H9 (cell line): ENCODE measurements at regions not wholly inside any gene's neighbourhood (a gene's known extent, or its start where the extent isn't known, plus 50 kb on each side); places are given as distances from the start of the nearest gene placed in this dataset.

Experiments used
- DNase-seq: peaks from one replicate; pipeline ENCODE4 v3.0.0-alpha.2; 2017
- H2AFZ ChIP-seq: one replicate; pipeline ENCODE4 v1.6.1; 2013; ENCODE audit warnings: mild to moderate bottlenecking, low read length, control low read depth, moderate library complexity
- H2AK5ac ChIP-seq: 2 replicates; pipeline ENCODE4 v1.6.1; 2013; ENCODE audit warnings: low read length, control low read depth, mixed read lengths; ENCODE audit not compliant: insufficient read length
- H2BK120ac ChIP-seq: one replicate; pipeline ENCODE4 v1.6.1; 2013; ENCODE audit warnings: low read depth, mild to moderate bottlenecking, low read length, control low read depth, inconsistent platforms; ENCODE audit not compliant: poor library complexity, severe bottlenecking
- H2BK12ac ChIP-seq: 2 replicates; pipeline ENCODE4 v1.6.1; 2013; ENCODE audit warnings: low read length, control low read depth, mixed read lengths, low read depth; ENCODE audit not compliant: insufficient read length
- H2BK15ac ChIP-seq: 2 replicates; pipeline ENCODE4 v1.6.1; 2013; ENCODE audit warnings: low read depth, low read length, control low read depth
- H2BK20ac ChIP-seq: one replicate; pipeline ENCODE4 v1.6.1; 2013; ENCODE audit warnings: low read depth, mild to moderate bottlenecking, low read length, control low read depth, inconsistent platforms; ENCODE audit not compliant: poor library complexity, severe bottlenecking
- H2BK5ac ChIP-seq: 2 replicates; pipeline ENCODE4 v1.6.1; 2013; ENCODE audit warnings: low read length, control low read depth, mixed read lengths; ENCODE audit not compliant: insufficient read length
- H3K14ac ChIP-seq: 2 replicates; pipeline ENCODE4 v1.6.1; 2013; ENCODE audit warnings: low read length, control low read depth; ENCODE audit not compliant: insufficient read depth
- H3K18ac ChIP-seq: 2 replicates; pipeline ENCODE4 v1.6.1; 2013; ENCODE audit warnings: low read depth, mild to moderate bottlenecking, mixed read lengths, low read length, control low read depth; ENCODE audit not compliant: insufficient read length
- H3K23ac ChIP-seq: 2 replicates; pipeline ENCODE4 v1.6.1; 2013; ENCODE audit warnings: low read length, control low read depth, mixed read lengths, low read depth; ENCODE audit not compliant: insufficient read length
- H3K23me2 ChIP-seq: 2 replicates; pipeline ENCODE4 v1.6.1; 2013; ENCODE audit warnings: low read depth, mild to moderate bottlenecking, mixed read lengths, low read length, control low read depth; ENCODE audit not compliant: insufficient read length, poor library complexity, severe bottlenecking
- H3K27ac ChIP-seq: 2 replicates; pipeline ENCODE4 v1.5.1; 2013; ENCODE audit warnings: low read length, control low read depth, mixed read lengths, low read depth; ENCODE audit not compliant: insufficient read length
- H3K27me3 ChIP-seq: 2 replicates; pipeline ENCODE4 v1.6.1; 2013; ENCODE audit warnings: low read length, control low read depth, inconsistent platforms; ENCODE audit not compliant: insufficient read depth
- H3K4ac ChIP-seq: 2 replicates; pipeline ENCODE4 v1.6.1; 2013; ENCODE audit warnings: low read depth, mild to moderate bottlenecking, control low read depth, inconsistent platforms, low read length, moderate library complexity
- H3K4me1 ChIP-seq: 2 replicates; pipeline ENCODE4 v1.6.1; 2013; ENCODE audit warnings: low read length, control low read depth, inconsistent platforms; ENCODE audit not compliant: insufficient read depth
- H3K4me2 ChIP-seq: 2 replicates; pipeline ENCODE4 v1.6.1; 2013; ENCODE audit warnings: low read length, control low read depth, mixed read lengths; ENCODE audit not compliant: insufficient read length, insufficient read depth
- H3K56ac ChIP-seq: 2 replicates; pipeline ENCODE4 v1.6.1; 2013; ENCODE audit warnings: low read depth, mild to moderate bottlenecking, mixed read lengths, low read length, control low read depth; ENCODE audit not compliant: insufficient read length
- H3K79me1 ChIP-seq: 2 replicates; pipeline ENCODE4 v1.6.1; 2013; ENCODE audit warnings: low read depth, mild to moderate bottlenecking, moderate library complexity, low read length, control low read depth, inconsistent platforms; ENCODE audit not compliant: insufficient read depth, poor library complexity, severe bottlenecking
- H3K79me2 ChIP-seq: 2 replicates; pipeline ENCODE4 v1.6.1; 2013; ENCODE audit warnings: low read length, control low read depth, inconsistent platforms; ENCODE audit not compliant: insufficient read depth
- H3K9ac ChIP-seq: 2 replicates; pipeline ENCODE4 v1.6.1; 2013; ENCODE audit warnings: low read length, control low read depth, mixed read lengths; ENCODE audit not compliant: insufficient read length; ENCODE audit errors: extremely low read depth
- H3K9me3 ChIP-seq: one replicate; pipeline ENCODE4 v1.6.1; 2013; ENCODE audit warnings: low read depth, low read length, inconsistent platforms; ENCODE audit not compliant: control insufficient read depth
- H3T11ph ChIP-seq: one replicate; pipeline ENCODE4 v1.6.1; 2013; ENCODE audit warnings: mild to moderate bottlenecking, low read length, control low read depth, inconsistent platforms
- H4K20me1 ChIP-seq: one replicate; pipeline ENCODE4 v1.6.1; 2013; ENCODE audit not compliant: control insufficient read depth, insufficient read length, insufficient read depth
- H4K5ac ChIP-seq: 2 replicates; pipeline ENCODE4 v1.6.1; 2013; ENCODE audit warnings: low read depth, mild to moderate bottlenecking, mixed read lengths, low read length, control low read depth; ENCODE audit not compliant: insufficient read length
- H4K8ac ChIP-seq: replicated peaks from 2 replicates; pipeline ENCODE4 v1.6.1; 2013; ENCODE audit warnings: low read length, control low read depth, mixed read lengths, low read depth; ENCODE audit not compliant: insufficient read length
- H4K91ac ChIP-seq: 2 replicates; pipeline ENCODE4 v1.6.1; 2013; ENCODE audit warnings: low read depth, mild to moderate bottlenecking, moderate library complexity, mixed read lengths, low read length, control low read depth; ENCODE audit not compliant: insufficient read length
- H3K27ac Mint-ChIP-seq, 3 experiments: 2 replicates in 2 of 3; 3 replicates in 1 of 3; pipeline ENCODE4 v1.8.0; 2020 to 2021; ENCODE audit warnings: mixed read lengths in 3 of 3, mild to moderate bottlenecking in 1 of 3, moderate library complexity in 1 of 3
- H3K27me3 Mint-ChIP-seq: 2 replicates; pipeline ENCODE4 v1.8.0; 2021; ENCODE audit warnings: low read depth, mild to moderate bottlenecking, moderate library complexity, mixed read lengths
- H3K36me3 Mint-ChIP-seq, 3 experiments: 2 replicates in 2 of 3; 3 replicates in 1 of 3; pipeline ENCODE4 v1.8.0; 2020 to 2021; ENCODE audit warnings: low read depth in 3 of 3, mixed read lengths in 3 of 3; ENCODE audit not compliant: insufficient read depth in 1 of 3
- H3K4me1 Mint-ChIP-seq, 2 experiments: 2 replicates each; pipeline ENCODE4 v1.8.0; 2020; ENCODE audit warnings: mixed read lengths in 2 of 2
- H3K4me3 Mint-ChIP-seq, 2 experiments: 2 replicates in 1 of 2; 3 replicates in 1 of 2; pipeline ENCODE4 v1.8.0; 2020 to 2021; ENCODE audit warnings: mild to moderate bottlenecking in 2 of 2, mixed read lengths in 2 of 2, moderate library complexity in 1 of 2
- H3K9me3 Mint-ChIP-seq, 2 experiments: 2 replicates in 1 of 2; 3 replicates in 1 of 2; pipeline ENCODE4 v1.8.0; 2020; ENCODE audit warnings: mild to moderate bottlenecking in 2 of 2, mixed read lengths in 2 of 2, moderate library complexity in 1 of 2
- CTCF ChIP-seq: fragments of 200-600 bp; sonication (generic); conservative IDR thresholded peaks from 3 replicates; pipeline ENCODE4 v1.8.0; 2021; ENCODE audit warnings: antibody characterized with exemption, mild to moderate bottlenecking
- WGBS: extraction: QIAGEN DNeasy Blood & Tissue Kit; methylation state at CpG from one replicate; pipeline ENCODE4 v1.1.7; 2013; ENCODE audit warnings: missing lambda C conversion rate, low lambda C conversion rate, mixed read lengths; ENCODE audit not compliant: insufficient read length; ENCODE audit errors: extremely low coverage; 5-methylcytosine and 5-hydroxymethylcytosine counted together

- no peaks in the 10 kb centered on the region for H3K27me3 ChIP-seq
- H3K9ac ChIP-seq: no peak overlapping the region
- H3K14ac ChIP-seq: no peak overlapping the region
- H3K79me1 ChIP-seq: no peaks in the 10 kb centered on the region
- H3K79me2 ChIP-seq: no peaks in the 10 kb centered on the region
- Mint-ChIP-seq H3K36me3 (no peaks in the 10 kb centered on the region), H3K9me3 (no peaks in the 10 kb centered on the region; a peak in 1 of 5 replicates), H3K4me1 (peaks cover 4 to 10% of the 10 kb centered on the region in 2 experiments; a peak in 3 of 4 replicates), H3K27ac (no peak overlapping the region), H3K4me3 (no peak overlapping the region), H3K27me3 (no peaks in the 10 kb centered on the region; the same call in 1 of the 2 replicates)
- H3K4me1 ChIP-seq: no peaks in the 10 kb centered on the region
- DNase-seq: peak; percentile 41
- H2BK5ac ChIP-seq: no peak overlapping the region
- no peaks in the 10 kb centered on the region for H3K9me3 ChIP-seq
- H3K4ac ChIP-seq: no peak overlapping the region
- no peak overlapping the region for H4K91ac ChIP-seq
- no CpG with 5 or more reads among the region's 3 CpGs for WGBS
- no peak overlapping the region for H3K56ac ChIP-seq
- no peak overlapping the region for H2BK15ac ChIP-seq
- H3K27ac ChIP-seq: no peak overlapping the region
- H3K23me2 ChIP-seq: no peaks in the 10 kb centered on the region
- no peaks in the 10 kb centered on the region for H4K20me1 ChIP-seq
- no peak overlapping the region for H4K5ac ChIP-seq
- H3K4me2 ChIP-seq: no peak overlapping the region
- TF ChIP-seq CTCF: peak; percentile 57
- no peak overlapping the region for H2BK120ac ChIP-seq
- no peak overlapping the region for H3K23ac ChIP-seq
- H3K18ac ChIP-seq: no peak overlapping the region
- H4K8ac ChIP-seq: no peak overlapping the region
- no peak overlapping the region for H2AFZ ChIP-seq
- no peak overlapping the region for H3T11ph ChIP-seq
- H2BK12ac ChIP-seq: no peak overlapping the region
- H2BK20ac ChIP-seq: no peak overlapping the region
- no peak overlapping the region for H2AK5ac ChIP-seq
These were observed 576.9 kb upstream of the GHITM start for GRCh38 chr10:83562381-83562780.
